AG20443 (cell line): ENCODE measurements at regions not wholly inside any gene's neighbourhood (a gene's known extent, or its start where the extent isn't known, plus 50 kb on each side); places are given as distances from the start of the nearest gene placed in this dataset.
A peak's percentile ranks its signal among the peaks of the same experiment; 100 is the strongest.

ENCODE experiments used
- DNase-seq: peaks from one replicate; pipeline ENCODE4 v3.0.0; 2012; ENCODE audit warnings: low spot score, mixed read lengths

- DNase-seq, result no peak
Observed at GRCh38 chr18:22330508-22330907, 87.2 kb downstream of the CTAGE1 start.

- no peak for DNase-seq
Observed at GRCh38 chr18:22325396-22325795, 92.3 kb downstream of the CTAGE1 start.

DNA sequence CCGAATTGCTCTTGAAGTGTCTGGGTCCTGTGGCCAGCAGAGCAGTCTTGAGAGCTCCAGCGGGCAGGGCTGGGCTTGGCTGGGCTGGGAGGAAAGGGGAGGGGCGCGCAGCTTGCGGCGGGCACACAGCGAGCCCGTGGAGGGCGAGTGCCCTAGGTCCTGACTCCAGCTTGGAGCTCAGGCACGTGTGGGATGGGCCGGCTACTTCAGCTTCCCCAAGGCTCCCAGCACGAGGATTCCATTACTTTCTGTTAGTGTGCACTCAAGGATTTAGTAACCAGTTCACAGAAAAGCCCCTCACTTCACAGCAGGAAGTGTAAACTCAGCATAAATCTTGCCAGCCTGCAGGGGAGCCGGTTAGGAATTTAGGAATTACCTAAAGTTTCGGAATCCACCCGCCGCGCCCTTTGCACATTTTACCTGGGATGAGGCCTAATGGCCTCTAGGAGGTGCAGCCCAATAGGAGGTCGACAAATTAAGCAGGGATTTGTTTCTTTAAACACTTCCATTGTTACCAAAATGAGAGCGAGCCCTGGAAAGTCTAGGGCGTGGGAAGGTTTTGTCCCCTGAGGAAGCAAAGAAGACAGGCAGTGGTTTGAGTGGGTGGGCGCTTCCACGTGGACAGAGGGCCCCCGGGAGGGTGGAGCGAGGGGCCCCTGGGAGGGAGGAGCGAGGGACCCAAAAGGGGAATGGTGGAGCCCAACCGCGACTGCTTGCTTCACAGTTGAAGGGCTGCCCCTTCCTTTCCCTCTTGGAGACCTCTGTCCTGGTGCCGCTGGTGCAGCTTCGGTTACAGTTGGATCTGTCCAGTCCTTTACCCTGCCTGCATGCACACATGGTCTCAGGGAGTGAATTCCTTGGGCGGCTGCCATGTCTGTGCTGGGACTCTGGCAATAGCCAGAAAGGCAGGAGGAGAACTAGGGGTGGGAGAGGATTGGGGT, 93.3 kb downstream of the CTAGE1 start:
- DNase-seq, result peak; percentile 50

GRCh38 chr18:22322243-22322691, 95.4 kb downstream of the CTAGE1 start:
- no peak for DNase-seq

GRCh38 chr18:22320771-22321170, 96.9 kb downstream of the CTAGE1 start:
- DNase-seq, result no peak

DNA sequence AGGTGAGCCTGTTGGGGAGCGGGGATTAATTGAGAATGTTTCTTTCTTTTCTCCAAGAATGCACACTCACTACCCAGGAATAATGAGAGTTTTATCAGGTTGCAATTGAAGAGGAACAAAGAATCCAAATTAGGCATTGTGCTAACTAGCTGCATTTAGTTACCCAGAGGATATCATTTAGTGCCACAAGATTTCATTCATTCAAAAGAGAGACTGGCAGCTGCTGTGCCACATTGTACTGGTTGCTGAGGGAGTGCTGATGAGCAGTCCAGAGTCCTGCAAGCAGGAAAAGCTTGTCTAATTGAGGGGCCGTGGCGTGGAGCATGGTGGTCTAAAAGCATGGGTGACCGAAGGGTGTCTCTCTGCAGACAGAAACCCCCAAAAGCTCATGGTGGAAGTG, 97.6 kb downstream of the CTAGE1 start:
- DNase-seq, result no peak

DNA sequence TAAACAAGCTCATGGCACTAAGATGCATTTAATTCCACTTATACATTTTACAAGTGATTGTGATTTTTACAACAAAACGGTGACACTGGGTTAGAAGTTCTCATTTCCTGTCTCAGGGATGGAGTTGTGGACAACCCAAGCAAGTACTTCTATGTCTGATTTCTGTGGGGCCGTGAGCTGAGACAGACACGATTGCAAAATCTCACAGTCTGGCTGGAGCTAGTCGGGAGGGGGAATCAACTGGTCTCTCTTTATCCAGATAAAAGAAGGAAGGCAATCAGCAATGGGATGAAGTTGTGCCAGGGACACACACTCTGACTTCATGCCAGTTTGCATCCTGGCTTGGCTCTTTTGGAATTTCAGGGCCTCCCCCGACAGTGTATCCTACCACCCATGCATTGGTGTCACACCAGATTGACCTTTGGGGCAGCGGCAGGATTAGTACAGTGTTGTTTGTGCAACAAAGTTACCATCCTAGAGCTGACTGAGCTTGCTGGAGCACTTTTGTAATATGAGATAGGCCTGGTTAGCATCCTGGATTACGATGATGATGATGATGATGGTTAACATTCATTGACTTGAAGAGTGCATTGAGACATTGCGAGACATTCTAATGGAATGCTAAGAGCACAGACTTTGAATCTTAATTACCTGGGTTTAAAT, 98.8 kb downstream of the CTAGE1 start:
- no peak for DNase-seq

DNA sequence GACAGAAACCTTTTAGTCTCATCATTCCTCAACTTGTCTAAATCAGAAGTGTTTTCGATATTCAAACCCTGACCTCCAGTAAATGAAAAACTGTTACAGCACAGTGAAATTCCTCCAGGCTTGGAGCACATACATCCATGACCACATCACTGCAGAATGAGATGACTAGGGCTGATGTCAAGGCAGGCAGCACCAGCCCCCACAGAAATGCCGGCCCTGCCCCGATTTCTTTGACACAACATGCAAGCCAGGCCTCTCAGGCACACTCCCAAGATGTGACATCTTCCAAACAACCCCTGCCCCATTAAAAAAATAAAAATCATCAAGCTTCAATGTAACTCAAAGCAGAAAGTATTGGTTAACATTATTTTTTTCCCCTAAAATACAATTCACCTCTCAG, 103.3 kb downstream of the CTAGE1 start:
- peak; percentile 90 for DNase-seq

DNA sequence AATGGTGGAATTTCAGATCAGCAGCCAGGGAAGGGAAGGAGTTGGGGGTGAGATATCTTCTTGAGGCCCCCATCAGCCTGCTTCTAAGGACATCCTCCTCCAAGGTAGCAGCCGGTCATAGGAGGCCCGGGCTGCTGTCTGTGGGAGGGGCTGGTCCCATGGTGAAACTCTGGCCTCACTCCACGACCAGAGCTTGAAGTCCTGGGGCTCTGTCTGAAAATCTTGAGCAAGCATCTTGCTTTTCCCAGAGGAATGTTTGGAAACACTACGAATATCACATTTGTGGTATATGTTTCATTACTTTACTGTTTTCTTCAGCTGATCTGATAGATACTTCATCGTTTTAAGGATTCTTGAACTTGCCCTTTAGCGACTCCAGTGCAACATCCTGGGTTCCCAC, 103.7 kb downstream of the CTAGE1 start:
- peak; percentile 79 for DNase-seq

DNA sequence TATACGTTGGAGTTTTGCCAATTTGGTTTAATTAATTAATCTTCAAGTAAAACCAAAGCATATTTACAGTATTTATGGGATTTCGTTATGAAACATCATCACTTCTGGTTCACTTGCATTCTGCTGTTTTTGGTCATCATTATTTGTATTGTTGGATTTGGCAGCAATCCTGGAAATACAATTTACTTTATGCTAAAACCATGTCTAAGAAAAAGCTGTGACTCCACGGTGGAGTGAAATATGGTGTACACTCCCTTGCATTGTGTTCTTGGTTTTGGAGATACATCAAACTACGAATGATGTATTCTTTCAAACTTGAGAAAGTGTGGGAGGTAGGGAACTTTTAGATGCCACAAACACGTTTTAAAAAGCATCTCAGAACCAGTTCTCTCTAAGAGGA, 106.4 kb downstream of the CTAGE1 start:
- DNase-seq, result no peak

GRCh38 chr18:22309191-22309590, 108.5 kb downstream of the CTAGE1 start:
- DNase-seq, result peak; percentile 79

DNA sequence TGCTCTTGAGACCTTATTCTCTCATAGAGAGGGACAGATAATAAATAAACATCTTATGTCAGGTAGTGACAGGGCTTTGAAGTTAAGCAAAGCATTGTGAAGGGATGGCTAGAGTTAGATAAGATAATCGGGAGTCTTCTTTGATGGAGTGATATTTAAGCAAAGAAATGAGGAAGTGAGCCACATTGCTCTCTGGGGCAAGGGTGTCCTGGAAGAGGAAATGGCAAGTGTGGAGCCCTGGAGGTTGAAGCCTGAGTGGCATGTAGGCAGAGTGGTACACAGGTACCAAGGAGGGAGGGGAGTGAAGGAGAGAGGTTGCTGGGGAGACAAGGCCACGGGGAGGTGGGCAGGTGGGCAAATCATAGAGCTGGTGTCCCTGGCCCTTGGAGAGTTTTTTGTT, 110.2 kb downstream of the CTAGE1 start:
- DNase-seq, result no peak

- no peak for DNase-seq
Observed at GRCh38 chr18:22303927-22304326, 113.8 kb downstream of the CTAGE1 start.

- no peak for DNase-seq
Observed at GRCh38 chr18:22302144-22302543, 115.6 kb downstream of the CTAGE1 start.

DNA sequence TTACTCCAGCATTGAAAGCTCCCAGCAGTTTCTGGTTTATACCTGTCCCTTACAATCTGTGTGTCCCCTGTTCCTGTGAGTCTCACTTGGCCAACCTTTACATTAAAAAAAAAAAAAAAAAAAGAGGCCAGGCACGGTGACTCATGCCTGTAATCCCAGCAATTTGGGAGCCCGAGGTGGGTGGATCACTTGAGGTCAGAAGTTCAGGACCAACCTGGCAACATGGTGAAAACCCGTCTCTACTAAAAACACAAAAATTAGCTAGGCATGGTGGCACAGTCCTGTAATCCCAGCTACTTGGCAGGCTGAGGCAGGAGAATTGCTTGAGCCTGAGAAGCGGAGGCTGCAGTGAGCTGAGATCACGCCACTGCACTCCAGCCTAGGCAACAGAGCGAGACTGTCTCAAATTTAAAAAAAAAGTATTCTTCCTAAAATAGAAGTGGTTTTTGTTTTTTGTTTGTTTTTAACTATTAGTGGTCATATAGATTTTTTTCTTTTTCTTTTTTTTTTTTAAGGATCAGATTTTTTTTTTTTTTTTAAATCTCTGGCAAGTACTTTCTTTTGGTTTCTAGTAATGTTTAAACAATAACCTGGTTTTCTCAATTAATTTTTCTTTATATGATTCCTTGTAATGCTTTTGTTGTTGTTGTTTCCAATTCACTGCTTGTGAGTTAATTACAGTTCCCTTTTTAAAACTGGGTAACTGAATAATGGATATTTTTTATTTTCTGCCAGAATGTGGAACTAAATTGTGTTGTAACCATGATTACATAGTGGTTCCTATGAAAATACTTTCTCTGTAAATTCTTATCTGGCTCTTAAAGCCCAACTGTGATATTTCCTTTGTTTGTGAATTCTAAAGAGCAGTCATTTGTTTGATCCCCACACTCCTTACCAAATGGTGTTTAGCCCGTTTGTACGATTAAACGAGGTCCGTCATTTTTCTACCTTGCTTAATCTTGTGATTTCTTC, 116.8 kb downstream of the CTAGE1 start:
- no peak for DNase-seq

DNA sequence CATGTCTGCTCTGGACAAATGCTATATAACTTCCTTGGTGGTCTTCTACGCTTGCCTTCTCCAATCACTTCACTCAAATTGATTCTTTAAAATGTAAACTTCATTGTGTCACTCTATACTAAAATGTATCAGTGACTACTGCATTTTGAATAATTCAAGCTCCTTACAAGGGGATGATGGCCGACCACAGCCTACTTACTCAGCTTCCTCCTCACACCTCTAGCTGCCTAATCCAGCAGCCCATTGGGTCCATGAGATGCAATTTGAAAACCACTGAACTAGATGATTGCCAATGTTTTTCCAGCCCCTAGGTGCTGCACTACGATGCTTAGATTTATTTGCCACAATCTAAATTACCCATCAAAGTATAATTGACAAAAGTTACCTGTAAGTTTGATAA, 120.7 kb downstream of the CTAGE1 start:
- no peak for DNase-seq

DNA sequence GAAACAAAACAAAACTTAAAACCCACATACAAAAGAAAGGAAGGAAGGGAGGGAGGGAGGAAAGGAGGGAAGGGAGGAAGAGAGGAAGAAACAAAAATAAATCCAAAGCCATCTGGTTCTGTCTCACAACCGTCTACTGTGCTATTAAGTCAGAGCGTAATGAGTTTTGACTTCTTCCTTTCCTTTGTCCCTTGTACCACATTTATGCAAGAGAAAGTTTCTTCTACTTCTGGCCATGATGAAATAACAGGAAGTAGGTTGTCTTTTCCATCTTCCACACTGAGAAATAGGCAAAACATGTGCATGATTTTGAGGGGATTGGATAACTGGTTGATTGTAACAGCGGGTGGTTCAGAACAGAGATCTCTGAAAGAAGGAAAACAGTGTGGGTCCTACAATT, 121.4 kb downstream of the CTAGE1 start:
- no peak for DNase-seq

GRCh38 chr18:22293417-22293816, 124.0 kb downstream of the GATA6 start:
- peak; percentile 35 for DNase-seq

DNA sequence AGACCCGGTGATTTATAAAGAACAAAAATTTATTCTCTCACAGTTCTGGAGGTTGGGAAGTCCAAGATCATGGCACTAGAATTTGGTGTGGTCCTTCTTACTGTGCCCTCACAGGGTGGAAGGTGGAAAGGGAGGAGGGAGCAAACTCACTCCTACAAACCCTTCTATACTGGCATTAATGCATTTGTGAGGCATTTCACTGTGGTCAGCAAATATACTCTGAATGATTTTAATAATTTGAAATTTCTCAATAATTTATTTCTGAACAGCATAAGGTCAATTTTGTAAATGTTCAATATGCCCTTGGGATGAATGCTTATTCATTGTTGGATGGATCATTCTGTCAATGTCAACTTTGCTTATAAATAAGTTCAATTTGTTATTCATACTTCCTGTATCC, 120.6 kb downstream of the GATA6 start:
- DNase-seq, result no peak

GRCh38 chr18:22286585-22286984, 117.2 kb downstream of the GATA6 start:
- DNase-seq, result no peak

- no peak for DNase-seq
Observed at GRCh38 chr18:22285361-22286140, 116.2 kb downstream of the GATA6 start.
